HS-5 (cell line): ENCODE measurements at regions not wholly inside any gene's neighbourhood (a gene's known extent, or its start where the extent isn't known, plus 50 kb on each side); places are given as distances from the start of the nearest gene placed in this dataset.
A peak's percentile ranks its signal among the peaks of the same experiment; 100 is the strongest.
"Not testable (repeated sequence)": the region's sequence is repeated elsewhere in the genome, so short reads cannot be mapped to it uniquely, and the experiment has no call there.

Experiments used
- DNase-seq: peaks from one replicate; pipeline ENCODE4 v3.0.0-alpha.2; 2012; ENCODE audit warnings: low read depth

DNA sequence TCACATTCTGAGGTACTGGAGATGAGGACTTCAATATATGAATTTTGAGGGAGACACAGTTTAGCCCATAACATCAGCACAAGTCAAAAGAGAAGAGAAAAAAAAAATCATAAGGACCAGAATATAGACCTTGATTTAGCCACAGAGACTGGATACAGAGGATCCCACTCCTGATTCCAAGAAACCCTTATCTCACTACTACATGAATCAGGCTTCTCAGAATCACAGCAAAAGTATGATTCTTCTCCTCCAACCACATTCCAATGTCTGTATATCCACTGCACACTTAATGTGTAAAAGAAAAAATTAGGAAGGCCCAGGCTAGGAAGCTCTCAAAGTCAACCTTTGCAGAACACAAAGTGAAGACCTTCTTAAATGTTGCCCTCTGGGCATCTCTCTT, 610.9 kb downstream of the DTWD2 start:
- DNase-seq: no peak

DNA sequence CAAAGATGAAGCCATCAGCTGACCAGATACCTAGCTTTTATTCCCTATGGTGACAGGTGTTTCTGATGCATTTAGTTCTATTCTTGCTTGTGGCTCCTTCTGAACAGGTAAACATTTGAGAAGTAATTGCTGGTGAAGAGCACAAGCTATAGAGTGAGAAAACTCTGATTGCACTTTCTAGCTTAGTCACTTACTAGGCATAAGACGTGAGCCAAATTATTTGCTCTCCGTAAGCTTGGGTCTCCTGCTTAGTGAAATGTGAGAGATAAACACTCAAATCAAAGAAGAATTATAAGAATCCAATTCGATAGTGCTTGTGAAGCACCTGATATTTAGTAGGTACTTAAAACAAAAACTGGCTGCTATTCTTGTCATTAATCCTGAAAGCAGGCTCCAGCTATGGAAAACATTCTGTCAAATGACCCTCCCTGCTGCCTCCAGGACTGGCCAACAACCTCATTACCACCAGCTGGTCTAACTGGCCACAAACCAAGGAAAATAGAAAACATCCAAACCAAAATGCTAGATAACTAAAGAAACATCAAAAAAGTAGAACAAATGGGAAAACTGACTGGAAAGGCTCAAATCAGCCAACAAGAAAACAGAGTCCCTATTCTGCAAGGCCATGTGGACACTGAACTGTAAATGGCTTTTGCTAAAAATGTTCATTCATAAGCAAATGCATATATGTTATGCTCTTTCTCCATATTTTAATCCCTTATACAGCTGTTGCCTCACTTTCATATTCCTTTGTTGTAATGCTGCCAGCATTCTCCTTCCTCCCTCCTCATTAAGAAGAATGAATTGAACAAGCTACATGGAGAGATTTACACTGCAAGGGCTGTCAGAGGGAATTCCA, 616.1 kb downstream of the DTWD2 start:
- DNase-seq: no peak

DNA sequence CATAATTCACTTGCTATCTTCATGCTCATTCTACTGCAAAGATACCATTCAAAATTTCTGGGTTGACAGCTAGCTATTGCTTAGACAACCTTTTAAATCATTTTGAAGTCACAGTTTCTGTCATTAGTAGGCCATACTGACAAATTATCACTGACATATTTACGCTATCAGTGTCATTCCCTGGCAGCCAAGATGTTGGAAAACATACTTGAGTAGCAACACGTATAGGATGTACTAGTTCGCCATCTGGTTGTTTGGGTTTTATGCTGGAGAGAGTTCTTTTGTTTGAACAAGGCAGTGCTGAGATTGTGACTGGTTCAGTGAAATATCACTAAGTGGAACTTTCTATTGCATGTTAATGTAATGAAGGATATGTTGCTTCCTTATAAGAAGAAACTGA, 621.9 kb downstream of the DTWD2 start:
- no peak for DNase-seq

DNA sequence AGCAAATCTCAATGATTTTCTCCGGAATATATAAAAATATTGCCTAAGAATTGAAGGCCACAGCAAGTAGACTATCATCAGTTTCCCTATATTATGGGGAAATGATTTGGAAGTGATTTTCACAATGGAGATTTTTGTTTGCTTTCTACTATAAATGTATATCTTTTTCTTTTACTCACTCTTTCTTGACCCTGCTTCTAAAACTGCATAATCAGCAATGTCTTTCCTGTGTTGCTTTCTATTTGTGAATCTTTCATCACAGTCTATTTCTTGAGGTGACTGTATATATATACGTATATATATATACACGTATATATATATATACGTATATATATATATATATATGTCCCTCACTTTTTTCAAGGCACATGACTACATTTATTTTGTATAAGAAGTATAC, 622.6 kb downstream of the DTWD2 start:
- no peak for DNase-seq

DNA sequence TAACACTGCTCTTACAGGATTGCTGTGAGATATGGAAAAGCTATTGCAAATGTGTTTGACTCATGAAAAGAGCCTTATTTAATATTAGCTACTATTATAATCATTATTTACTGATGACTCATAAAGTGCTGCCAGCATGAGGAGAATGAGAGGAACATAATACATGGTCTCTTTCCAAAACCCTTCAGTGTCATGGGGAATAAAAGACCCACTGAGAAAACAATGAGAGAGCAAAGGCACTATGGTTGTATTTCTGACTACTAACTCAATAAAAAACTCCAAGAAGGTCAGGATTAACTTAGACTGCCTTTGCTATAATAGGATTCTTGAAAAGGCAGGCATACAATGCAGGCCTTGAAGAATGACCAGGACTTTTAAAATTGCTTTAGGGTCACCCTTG, 633.5 kb downstream of the DTWD2 start:
- DNase-seq: no peak

DNA sequence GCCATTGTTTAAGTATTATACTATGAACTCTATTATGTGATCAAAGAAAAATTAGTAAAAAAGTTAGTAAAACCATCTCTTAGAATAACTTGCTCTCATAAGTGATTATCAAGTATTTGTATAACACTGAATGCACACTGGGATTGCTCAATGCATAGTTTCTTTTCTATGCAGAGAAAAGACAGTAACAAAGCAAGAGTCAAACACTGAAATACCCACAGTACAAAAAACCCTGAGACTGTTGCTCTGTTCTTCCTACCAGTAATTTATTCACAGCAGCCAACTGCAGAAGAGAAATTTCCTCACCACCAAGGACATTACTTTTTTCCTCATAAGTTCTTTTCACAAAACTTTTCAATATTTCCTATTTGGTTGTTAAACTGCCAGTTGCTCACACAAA, 634.4 kb downstream of the DTWD2 start:
- DNase-seq: no peak

DNA sequence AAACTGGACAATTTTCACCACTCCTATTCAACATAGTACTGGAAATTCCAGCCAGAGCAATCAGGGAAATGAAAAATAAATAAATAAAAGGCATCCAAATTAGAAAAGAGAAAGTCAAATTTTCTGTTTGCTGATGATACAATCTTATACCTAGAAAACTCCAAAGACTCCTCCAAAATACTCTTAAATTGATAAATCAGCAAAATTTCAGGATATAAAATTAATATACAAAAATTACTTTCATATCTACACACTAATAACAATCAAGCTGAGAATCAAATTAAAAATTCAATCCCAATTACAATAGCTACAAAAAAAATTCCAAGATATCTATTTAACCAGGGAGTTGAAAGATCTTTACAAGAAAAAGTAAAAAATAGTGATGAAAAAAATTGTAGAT, 651.9 kb downstream of the DTWD2 start:
- DNase-seq: no peak

DNA sequence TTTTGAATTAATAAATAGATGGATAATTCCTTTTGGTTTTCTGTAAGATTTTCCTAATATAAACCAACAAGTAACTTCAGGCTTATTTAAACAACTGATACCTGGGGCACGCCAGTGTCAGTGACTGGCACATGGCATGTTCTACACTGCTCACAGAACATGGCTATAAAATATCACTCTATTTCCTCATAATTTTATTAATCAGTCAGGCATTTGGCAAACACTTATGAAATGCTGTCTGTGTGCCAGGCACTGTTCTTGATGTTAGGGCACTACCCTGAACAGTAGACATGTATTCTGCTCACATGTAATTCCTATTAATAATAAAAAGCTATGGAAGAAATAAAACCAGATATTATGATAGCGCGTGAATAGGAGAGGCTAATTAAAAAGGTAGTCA, 661.0 kb downstream of the DTWD2 start:
- DNase-seq: no peak

DNA sequence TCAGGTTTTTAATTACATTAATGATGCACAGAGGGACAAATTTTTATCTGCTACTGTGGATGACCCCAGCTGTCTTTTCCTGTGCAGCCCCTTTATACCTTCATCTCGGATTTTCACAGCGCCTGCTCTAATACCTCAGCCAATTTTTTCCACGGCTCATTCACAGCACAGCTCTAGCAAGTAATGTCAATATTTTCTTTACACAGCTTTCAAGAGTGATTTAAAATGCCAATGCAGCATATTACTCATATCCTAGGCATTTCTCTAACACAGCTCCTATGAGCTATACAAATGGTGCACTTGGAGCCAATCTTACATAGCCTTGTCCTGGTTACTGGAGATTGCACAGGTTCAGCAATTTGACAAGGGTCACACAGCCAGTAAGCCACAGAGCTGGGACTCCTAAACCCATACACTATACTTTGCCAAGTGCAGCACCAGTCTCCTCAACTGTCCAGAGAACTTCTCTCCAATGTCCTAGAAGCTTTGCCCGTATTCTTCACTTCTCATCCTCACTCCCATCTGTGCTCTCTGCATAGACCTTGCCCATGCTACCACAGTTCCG, 661.8 kb downstream of the DTWD2 start:
- peak; percentile 18 for DNase-seq

DNA sequence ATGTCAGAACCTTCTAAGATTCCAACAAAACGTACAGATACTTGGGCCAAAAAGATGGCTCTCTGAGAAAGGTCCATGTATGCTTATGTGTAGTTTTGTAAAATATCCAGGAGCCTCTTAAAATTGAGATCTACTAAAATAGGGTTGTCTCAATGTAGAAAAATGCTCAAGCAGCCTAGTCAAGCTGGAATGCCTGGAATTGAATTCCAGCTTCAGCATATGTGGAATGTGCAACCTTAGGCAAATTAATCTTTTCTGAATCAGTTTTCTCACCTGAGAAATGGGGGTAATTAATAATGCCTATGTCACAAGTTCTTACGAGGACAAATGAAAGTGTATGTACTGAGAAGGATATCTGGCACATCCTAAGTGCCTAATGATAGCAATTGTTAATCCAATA, 662.4 kb downstream of the DTWD2 start:
- DNase-seq: no peak

DNA sequence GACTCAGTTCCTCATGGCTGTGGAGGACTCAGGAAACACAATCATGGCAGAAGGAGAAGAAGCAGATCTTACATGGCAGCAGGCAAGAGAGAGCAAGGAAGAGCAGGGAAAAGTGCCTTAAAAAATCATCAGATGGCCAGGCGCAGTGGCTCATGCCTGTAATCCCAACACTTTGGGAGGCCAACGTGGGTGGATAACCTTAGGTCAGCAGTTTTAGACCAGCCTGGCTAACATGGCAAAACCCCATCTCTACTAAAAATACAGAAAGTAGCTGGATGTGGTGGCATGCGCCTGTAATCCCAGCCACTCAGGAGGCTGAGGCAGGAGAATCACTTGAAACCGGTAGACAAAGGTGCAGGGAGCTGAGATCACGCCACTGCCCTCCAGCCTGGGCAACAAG, 664.6 kb downstream of the DTWD2 start:
- DNase-seq: not testable (repeated sequence)

DNA sequence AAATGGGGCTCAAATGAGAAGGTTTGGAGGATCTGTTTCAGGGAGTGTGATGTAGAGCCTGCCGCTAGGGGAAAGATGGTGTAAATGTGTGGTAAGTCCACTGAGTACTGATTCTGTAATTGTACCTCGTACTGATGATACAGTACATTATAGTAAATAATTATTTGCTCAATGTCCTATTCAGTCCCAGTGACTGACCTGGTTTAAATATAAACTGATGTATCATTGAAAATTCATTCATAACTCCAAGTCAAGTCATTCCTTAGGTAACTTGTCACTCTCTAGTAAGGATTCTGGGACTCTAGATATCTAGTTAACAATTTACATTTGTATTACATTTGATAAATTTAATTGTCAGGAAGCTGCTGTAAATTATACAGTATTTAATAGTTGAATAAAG, 667.3 kb downstream of the DTWD2 start:
- no peak for DNase-seq

DNA sequence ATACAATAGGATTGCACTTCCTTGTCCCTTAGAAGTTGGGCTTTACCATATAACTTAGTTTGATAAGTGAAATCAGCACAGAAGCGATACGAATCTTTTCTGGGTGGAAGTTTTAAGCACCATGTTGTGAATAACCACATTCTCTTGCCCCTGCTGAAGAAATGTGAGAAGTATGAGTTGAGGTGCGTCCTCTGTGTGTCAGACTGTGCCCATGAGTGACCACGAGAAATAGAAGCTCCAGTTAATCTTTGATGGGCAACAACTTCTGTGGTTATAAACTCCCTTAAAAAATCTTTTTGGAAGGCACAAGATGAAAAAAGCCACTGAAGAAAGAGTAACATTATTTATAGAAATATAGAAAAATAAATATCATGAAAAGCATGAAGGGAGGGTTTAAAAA, 668.2 kb downstream of the DTWD2 start:
- DNase-seq: no peak

DNA sequence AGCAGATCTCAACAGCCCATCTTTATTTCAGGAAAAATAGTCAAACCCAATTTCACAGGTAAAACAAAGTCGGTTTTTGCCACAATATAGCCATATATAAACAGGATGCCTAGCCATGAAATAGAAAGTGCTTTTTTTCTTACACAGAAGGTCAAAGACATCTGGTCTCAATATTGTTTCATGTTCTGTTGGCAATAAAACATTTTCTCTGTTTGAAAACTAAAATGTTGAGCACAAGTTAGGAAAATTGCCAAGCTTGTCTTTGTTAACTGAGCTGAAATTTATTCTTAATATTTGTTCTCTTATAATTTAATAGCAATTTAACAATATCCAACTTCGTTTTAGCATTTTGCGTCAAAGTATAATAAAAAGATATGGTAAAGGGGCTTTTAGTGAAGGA, 673.4 kb downstream of the DTWD2 start:
- DNase-seq: no peak

DNA sequence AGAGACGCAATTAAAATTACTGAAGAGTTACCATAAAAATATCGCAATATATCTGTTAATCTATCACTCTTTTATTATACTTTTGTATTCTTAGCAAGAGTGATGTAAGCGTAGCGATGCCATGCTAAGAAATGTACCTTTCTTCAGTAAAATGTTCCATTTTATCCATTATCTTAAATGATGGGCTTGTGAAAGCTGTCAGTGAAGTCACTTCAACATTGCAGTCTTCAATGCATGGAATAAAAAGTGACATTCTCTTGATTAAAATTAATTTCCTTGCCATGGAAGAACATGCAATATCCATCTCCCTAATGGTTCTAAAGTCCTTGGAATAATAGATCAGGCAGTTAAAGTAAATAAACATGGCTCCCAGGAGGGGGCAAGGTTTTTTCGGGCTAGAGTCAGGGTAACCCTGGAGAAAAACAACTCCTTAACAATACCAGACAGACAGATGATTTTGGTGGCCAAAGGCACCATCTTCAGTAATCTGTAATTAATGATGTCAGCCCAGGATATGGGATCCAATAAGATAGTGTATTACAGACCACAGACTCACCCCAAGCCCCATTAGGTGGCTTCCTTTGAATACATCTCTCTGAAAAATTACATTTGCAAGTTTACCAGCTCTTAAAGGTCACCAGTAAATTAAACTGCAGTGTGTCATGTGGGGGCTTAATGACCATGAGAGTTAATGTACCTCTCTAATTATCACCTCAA, 677.1 kb downstream of the DTWD2 start:
- no peak for DNase-seq

DNA sequence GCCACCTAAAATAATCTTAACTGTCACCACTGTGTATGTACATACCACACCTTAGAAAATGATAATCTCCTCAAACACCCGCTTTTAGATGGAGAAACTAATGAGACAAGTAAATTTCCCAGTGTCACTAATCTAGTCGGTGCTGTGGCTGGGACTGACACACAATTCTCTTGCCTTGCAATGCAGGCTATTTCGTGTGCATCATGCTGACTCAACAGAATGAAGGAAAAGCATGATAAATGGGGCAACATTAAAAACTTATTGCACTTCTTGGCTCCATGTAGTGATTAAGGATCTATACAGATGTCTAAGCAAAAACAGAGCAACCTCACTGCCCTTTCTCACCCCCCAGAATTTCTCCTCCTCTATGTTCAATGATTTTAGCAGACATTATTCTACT, 677.9 kb downstream of the DTWD2 start:
- no peak for DNase-seq

DNA sequence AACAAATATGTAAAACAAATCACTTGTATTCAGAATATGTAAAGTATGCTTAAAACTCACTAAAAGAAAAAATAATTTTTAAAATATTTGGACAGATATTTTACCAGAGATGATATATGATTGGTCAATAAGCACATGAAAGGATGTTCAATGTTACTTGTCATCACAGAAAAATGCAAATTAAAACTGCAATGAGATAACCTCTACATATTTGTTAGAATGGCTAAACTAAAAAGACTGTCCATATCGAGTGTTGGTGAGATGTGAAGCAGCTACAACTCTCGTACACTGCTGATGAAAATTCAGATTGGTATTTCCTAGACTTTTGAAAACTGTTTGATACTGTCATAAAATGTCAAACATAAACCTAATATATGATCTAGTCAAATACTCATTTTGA, 685.1 kb downstream of the DTWD2 start:
- no peak for DNase-seq

DNA sequence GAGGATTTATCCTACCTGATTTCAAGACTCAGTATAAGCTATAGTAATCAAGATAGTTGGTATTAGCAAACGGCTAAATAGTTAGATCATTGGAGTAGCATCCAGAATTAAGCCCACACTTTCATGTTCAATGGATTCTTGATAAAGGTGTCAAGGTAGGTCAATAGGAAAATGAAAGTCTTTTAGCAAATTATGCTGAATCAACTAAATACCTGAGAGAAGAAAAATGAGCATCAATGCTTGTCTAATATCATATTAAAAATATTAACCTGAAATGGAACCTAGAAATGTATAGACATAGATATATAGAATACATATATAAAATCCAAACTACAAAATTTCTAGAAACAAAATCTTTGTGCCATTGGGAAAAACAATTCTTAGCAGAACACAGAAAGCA, 685.6 kb downstream of the DTWD2 start:
- no peak for DNase-seq

DNA sequence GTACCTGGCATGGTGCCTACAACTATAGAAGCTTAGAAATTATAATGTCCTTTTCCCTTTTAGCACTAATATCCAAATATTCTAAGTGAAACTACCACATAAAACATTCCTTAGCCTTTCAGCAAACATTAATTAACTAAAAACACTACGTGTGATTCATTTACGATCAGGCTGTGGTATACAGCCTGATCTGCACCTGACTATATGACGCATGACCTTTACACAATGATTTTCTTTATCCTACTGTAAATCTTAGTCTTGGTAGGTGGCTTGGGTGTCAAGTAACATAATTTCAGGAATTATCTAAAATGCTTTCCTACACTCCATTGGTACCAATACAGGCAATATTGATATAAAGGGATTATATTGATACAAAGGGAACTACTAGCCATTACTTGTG, 686.7 kb downstream of the DTWD2 start:
- no peak for DNase-seq

DNA sequence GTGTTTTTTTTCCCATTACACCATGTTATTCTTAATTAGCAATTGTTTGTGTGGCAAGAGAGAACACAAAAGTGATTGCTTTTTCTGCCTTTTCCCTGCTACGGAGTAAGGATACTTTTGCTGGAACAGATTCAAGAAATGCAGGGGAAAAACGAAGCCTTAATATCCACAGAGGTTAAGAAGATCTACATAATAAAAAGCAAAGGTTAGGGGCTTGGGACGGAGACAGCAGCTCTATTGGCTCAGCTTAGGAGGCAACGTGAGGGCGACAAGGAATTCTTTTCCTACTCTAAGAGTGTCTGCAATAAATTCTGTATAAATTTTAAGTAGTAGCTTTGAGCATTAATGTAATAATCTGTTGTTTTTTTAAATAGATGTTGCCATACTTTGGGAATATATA, 693.3 kb downstream of the DTWD2 start:
- DNase-seq: no peak

DNA sequence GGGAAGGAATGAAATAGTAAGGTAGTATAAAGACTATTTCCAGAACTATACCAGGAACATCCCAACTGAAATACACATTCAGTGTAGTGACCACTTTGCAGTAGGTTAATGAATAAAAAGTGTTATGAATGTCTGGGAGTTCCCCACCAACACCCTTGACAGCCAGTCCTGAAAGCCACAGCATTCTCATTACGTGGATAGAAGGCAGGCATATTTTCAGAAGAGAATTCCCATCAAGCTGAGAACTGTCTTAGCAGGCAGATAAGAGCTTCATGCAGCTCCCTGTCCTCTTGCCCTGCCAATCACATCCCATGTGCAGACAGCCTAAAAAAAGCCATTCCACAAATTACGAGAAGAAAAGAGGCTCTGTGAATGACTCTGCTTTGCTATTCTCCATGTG, 695.0 kb downstream of the DTWD2 start:
- DNase-seq: no peak

DNA sequence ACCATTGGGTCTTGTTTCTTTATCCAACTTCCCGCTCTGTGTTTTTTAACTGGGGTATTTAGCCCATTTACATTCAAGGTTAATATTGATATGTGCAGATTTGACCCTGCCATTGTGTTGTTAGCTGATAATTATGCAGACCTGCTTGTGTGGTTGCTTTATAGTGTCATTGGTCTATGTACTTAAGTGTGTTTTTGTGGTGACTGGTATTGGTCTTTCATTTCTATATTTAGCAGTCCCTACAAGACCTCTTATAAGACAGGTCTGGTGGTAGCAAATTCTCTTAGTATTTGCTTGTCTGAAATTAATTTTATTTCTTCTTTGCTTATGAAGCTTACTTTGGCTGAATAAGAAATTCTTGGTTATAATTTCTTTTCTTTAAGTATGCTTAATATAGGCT, 698.1 kb downstream of the DTWD2 start:
- DNase-seq: no peak

DNA sequence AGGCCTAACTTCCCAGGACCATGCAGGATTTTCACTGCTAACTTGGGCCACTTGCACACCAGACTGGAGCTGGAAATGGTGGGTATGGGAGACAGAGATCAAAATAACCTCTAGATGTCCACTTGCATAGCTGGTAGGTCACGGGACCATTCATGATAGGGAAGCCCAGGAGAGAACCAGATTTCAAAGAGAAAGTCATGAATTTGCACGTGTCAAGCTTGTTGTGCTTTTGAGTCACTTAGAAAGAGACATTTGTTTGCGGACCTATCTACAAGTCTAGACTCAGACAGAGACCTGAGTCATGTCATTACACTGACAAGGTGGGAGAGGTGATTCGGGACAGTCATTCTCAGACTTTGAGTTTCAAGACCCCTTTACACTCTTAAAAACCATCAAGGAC, 704.1 kb downstream of the DTWD2 start:
- DNase-seq: not testable (repeated sequence)
